ENCODE measurements at regions not wholly inside any gene's neighbourhood (a gene's known extent, or its start where the extent isn't known, plus 50 kb on each side); places are given as distances from the start of the nearest gene placed in this dataset.

- TF ChIP-seq CTCF (IDR thresholded peaks at IDR 0.05; ENCODE audit: low read length) (no peak), EZH2 (optimal IDR thresholded peaks at IDR 0.05; ENCODE audit: low read depth, low read length) (no peak)
Measured at GRCh38 chr5:143473481-143473880, 70.0 kb upstream of the NR3C1 start.

All from MM.1S (cell line).